Astrocyte of the spinal cord (primary cell): ENCODE measurements at regions not wholly inside any gene's neighbourhood (a gene's known extent, or its start where the extent isn't known, plus 50 kb on each side); places are given as distances from the start of the nearest gene placed in this dataset.
A peak's percentile ranks its signal among the peaks of the same experiment; 100 is the strongest.

Experiments used
- DNase-seq: peaks from one replicate; pipeline ENCODE4 v3.0.0; 2011; ENCODE audit warnings: low read depth, low spot score
- H3K4me3 ChIP-seq: 2 replicates; pipeline ENCODE4 v1.5.1; 2011; ENCODE audit warnings: low read depth, mild to moderate bottlenecking, low read length, moderate library complexity
- in situ Hi-C: cut with HindIII; loops from 2 replicates; pipeline ENCODE4 v1.10.0; 2017; ENCODE audit warnings: low sequenced_read_pairs
- TF ChIP-seq, protein P1 (sequence below): IDR thresholded peaks from 2 replicates; pipeline ENCODE4 v1.5.1; 2012; ENCODE audit warnings: low read depth, mild to moderate bottlenecking, low read length, inconsistent platforms

GRCh38 chr12:58285551-58285950 lies 344.2 kb downstream of the ATP23 start:
- in situ Hi-C loops: no loop called here
- no peak for DNase-seq
- H3K4me3 ChIP-seq: no peak overlapping the region
- TF ChIP-seq, protein P1, sequence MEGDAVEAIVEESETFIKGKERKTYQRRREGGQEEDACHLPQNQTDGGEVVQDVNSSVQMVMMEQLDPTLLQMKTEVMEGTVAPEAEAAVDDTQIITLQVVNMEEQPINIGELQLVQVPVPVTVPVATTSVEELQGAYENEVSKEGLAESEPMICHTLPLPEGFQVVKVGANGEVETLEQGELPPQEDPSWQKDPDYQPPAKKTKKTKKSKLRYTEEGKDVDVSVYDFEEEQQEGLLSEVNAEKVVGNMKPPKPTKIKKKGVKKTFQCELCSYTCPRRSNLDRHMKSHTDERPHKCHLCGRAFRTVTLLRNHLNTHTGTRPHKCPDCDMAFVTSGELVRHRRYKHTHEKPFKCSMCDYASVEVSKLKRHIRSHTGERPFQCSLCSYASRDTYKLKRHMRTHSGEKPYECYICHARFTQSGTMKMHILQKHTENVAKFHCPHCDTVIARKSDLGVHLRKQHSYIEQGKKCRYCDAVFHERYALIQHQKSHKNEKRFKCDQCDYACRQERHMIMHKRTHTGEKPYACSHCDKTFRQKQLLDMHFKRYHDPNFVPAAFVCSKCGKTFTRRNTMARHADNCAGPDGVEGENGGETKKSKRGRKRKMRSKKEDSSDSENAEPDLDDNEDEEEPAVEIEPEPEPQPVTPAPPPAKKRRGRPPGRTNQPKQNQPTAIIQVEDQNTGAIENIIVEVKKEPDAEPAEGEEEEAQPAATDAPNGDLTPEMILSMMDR: no peak

DNA sequence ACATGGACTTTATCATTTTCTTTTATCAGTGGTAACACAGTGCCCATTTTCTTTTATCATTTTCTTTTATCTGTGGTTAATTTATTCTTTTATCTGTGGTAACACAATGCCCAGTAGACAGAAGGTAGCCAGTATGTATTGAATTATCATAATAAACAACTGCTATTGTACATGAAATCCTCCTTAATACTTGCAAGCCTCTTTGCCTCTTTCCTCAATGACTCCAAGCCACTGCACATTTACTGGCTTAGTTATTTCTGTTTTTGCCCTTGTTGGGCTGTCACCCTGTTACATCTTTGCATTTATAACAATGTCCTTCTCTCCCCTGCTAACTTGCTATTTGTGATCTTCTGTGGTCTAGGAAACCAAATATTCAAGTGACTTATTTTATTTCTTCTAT lies 345.0 kb downstream of the ATP23 start:
- in situ Hi-C loops: no loop called here
- TF ChIP-seq, protein P1: no peak
- no peak for DNase-seq
- H3K4me3 ChIP-seq: no peak overlapping the region

DNA sequence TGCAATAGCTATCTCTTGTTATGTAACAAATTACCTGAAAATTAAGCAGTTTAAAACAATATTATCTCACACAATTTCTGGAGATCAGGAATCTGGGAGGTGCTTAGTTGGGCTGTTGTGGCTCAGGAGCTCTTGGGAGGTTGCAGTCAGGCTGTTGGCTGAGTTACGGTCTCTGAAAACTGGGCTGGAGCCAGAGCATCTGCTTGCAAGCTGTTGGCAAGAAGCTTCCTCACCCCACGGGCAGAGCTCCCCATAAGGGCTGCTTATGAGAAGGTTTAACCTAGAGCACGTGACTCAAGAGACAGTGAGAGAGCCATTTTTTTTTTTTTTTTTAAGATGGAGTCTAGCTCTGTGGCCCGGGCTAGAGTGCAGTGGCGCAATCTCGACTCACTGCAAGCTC lies 346.8 kb downstream of the ATP23 start:
- TF ChIP-seq, protein P1: no peak
- in situ Hi-C loops: no loop called here
- peak; percentile 25 for DNase-seq
- no peak overlapping the region for H3K4me3 ChIP-seq

DNA sequence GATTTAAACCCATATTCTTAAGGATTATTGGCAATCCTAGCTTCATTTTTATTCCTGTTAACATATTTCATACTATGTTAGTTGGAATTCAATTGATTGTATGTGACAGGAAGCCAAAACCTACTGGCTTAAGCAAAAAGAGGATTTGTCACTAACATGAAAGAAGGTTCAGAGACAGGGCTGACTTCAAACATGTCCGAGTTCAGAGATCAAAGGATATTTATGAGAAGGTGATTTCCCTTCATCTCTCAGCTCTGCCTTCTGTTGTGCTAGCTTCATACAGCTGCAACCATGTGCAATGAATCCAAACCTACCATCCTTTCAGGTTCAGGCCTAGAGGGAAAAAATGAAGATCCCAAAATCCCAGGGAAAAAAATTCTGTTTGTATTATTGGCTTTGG lies 349.7 kb downstream of the ATP23 start:
- DNase-seq: no peak
- in situ Hi-C loops: no loop called here
- TF ChIP-seq, protein P1: no peak
- no peak overlapping the region for H3K4me3 ChIP-seq

GRCh38 chr12:58293308-58293982 lies 352.1 kb downstream of the ATP23 start:
- in situ Hi-C loops: no loop called here
- H3K4me3 ChIP-seq: no peak overlapping the region
- TF ChIP-seq, protein P1: no peak
- DNase-seq: no peak

- TF ChIP-seq, protein P1: no peak
- no peak overlapping the region for H3K4me3 ChIP-seq
- no peak for DNase-seq
- in situ Hi-C loops: no loop called here
These were observed 353.9 kb downstream of the ATP23 start for GRCh38 chr12:58295268-58295667.
